Endodermal cell (in vitro differentiated cells): ENCODE measurements at regions not wholly inside any gene's neighbourhood (a gene's known extent, or its start where the extent isn't known, plus 50 kb on each side); places are given as distances from the start of the nearest gene placed in this dataset.

ENCODE experiments used
- DNase-seq: peaks from one replicate; pipeline ENCODE4 v3.0.0-alpha.2; 2017
- H3K27ac ChIP-seq: 2 replicates; pipeline ENCODE4 v1.5.1; 2013; ENCODE audit warnings: mild to moderate bottlenecking, low read depth, low read length, moderate library complexity
- H3K27me3 ChIP-seq: 2 replicates; pipeline ENCODE4 v1.6.1; 2013; ENCODE audit warnings: mild to moderate bottlenecking, low read length, moderate library complexity; ENCODE audit not compliant: insufficient read depth, control insufficient read depth, poor library complexity, severe bottlenecking
- H3K36me3 ChIP-seq: 2 replicates; pipeline ENCODE4 v1.7.0; 2013; ENCODE audit warnings: mild to moderate bottlenecking, low read length, moderate library complexity; ENCODE audit not compliant: control insufficient read depth, insufficient read depth
- H3K4me1 ChIP-seq: one replicate; pipeline ENCODE4 v1.7.0; 2013; ENCODE audit warnings: low read length; ENCODE audit not compliant: control insufficient read depth, insufficient read depth
- H3K4me3 ChIP-seq: 2 replicates; pipeline ENCODE4 v1.5.1; 2013; ENCODE audit warnings: mild to moderate bottlenecking, low read length, moderate library complexity
- H3K9ac ChIP-seq: 2 replicates; pipeline ENCODE4 v1.6.1; 2013; ENCODE audit warnings: mild to moderate bottlenecking, low read length, moderate library complexity; ENCODE audit not compliant: poor library complexity, severe bottlenecking; ENCODE audit errors: extremely low read depth
- H3K9me3 ChIP-seq: 2 replicates; pipeline ENCODE4 v1.6.1; 2013; ENCODE audit warnings: mild to moderate bottlenecking, low read length, moderate library complexity; ENCODE audit not compliant: control insufficient read depth
- H3K27ac Mint-ChIP-seq: 2 replicates; pipeline ENCODE4 v1.8.0; 2020; ENCODE audit warnings: mixed read lengths
- H3K27me3 Mint-ChIP-seq: 2 replicates; pipeline ENCODE4 v1.8.0; 2021; ENCODE audit warnings: mild to moderate bottlenecking, mixed read lengths; ENCODE audit not compliant: insufficient read depth
- H3K36me3 Mint-ChIP-seq: 2 replicates; pipeline ENCODE4 v1.8.0; 2020; ENCODE audit warnings: low read depth, mixed read lengths
- H3K4me1 Mint-ChIP-seq: 2 replicates; pipeline ENCODE4 v1.8.0; 2020; ENCODE audit warnings: mixed read lengths
- H3K4me3 Mint-ChIP-seq: 2 replicates; pipeline ENCODE4 v1.8.0; 2020; ENCODE audit warnings: mild to moderate bottlenecking, moderate library complexity, mixed read lengths
- H3K9me3 Mint-ChIP-seq: 2 replicates; pipeline ENCODE4 v1.8.0; 2020; ENCODE audit warnings: mild to moderate bottlenecking, mixed read lengths
- WGBS, 2 experiments: methylation state at CpG; one replicate each; pipeline versions ENCODE4 v1.1.5 to v1.1.7; 2013; ENCODE audit warnings: missing lambda C conversion rate in 2 of 2, mixed read lengths in 1 of 2; ENCODE audit not compliant: insufficient coverage in 1 of 2, insufficient read length in 1 of 2; 5-methylcytosine and 5-hydroxymethylcytosine counted together
- TF ChIP-seq, protein P1 (sequence below): fragments of 200-600 bp; sonication (generic); conservative IDR thresholded peaks from 2 replicates; pipeline ENCODE4 v1.5.0; 2021; ENCODE audit warnings: antibody characterized with exemption, mild to moderate bottlenecking

- peaks cover 6% of the 10 kb centered on the region for H3K9me3 Mint-ChIP-seq
- Histone ChIP-seq H3K4me1 (no peaks in the 10 kb centered on the region), H3K36me3 (no peaks in the 10 kb centered on the region), H3K4me3 (no peak overlapping the region), H3K9ac (no peak overlapping the region), H3K9me3 (peaks cover 8% of the 10 kb centered on the region), H3K27ac (no peak overlapping the region), H3K27me3 (no peaks in the 10 kb centered on the region)
- no peaks in the 10 kb centered on the region for H3K36me3 Mint-ChIP-seq
- H3K4me1 Mint-ChIP-seq, result peaks cover 2% of the 10 kb centered on the region
- no peak for DNase-seq
- H3K4me3 Mint-ChIP-seq, result no peak overlapping the region
- H3K27ac Mint-ChIP-seq, result no peak overlapping the region
- WGBS, 2 experiments, result 51% methylated on average over 2 of the region's 2 CpGs; no CpG with 5 or more reads in 1 of the 2 experiments
- TF ChIP-seq, protein P1, sequence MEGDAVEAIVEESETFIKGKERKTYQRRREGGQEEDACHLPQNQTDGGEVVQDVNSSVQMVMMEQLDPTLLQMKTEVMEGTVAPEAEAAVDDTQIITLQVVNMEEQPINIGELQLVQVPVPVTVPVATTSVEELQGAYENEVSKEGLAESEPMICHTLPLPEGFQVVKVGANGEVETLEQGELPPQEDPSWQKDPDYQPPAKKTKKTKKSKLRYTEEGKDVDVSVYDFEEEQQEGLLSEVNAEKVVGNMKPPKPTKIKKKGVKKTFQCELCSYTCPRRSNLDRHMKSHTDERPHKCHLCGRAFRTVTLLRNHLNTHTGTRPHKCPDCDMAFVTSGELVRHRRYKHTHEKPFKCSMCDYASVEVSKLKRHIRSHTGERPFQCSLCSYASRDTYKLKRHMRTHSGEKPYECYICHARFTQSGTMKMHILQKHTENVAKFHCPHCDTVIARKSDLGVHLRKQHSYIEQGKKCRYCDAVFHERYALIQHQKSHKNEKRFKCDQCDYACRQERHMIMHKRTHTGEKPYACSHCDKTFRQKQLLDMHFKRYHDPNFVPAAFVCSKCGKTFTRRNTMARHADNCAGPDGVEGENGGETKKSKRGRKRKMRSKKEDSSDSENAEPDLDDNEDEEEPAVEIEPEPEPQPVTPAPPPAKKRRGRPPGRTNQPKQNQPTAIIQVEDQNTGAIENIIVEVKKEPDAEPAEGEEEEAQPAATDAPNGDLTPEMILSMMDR, result no peak
- H3K27me3 Mint-ChIP-seq, result no peaks in the 10 kb centered on the region
These were observed 213.3 kb upstream of the GBE1 start for GRCh38 chr3:81974751-81975150.

- TF ChIP-seq, protein P1, result no peak
- H3K4me3 ChIP-seq, result no peak overlapping the region
- no peak overlapping the region for H3K27ac ChIP-seq
- no peaks in the 10 kb centered on the region for H3K4me1 ChIP-seq
- 70 to 79% methylated on average over 2 to 4 of the region's 4 CpGs for WGBS, 2 experiments
- H3K9me3 Mint-ChIP-seq, result peaks cover 6% of the 10 kb centered on the region
- DNase-seq, result no peak
- no peak overlapping the region for H3K9ac ChIP-seq
- H3K27me3 ChIP-seq, result no peaks in the 10 kb centered on the region
- no peaks in the 10 kb centered on the region for H3K36me3 ChIP-seq
- no peak overlapping the region for H3K4me3 Mint-ChIP-seq
- peaks cover 8% of the 10 kb centered on the region for H3K9me3 ChIP-seq
- H3K4me1 Mint-ChIP-seq, result peaks cover 5% of the 10 kb centered on the region
- no peaks in the 10 kb centered on the region for H3K36me3 Mint-ChIP-seq
- no peak overlapping the region for H3K27ac Mint-ChIP-seq
- H3K27me3 Mint-ChIP-seq, result no peaks in the 10 kb centered on the region
These were observed 207.2 kb upstream of the GBE1 start for GRCh38 chr3:81968658-81969057.

- peaks cover 6% of the 10 kb centered on the region for H3K9me3 Mint-ChIP-seq
- TF ChIP-seq, protein P1, result no peak
These were observed 205.9 kb upstream of the GBE1 start for GRCh38 chr3:81967393-81967792.

More at GRCh38 chr3:81967393-81967792, 205.9 kb upstream of the GBE1 start:
- Histone ChIP-seq H3K27ac (no peak overlapping the region), H3K9me3 (peaks cover 8% of the 10 kb centered on the region), H3K4me1 (no peaks in the 10 kb centered on the region), H3K4me3 (no peak overlapping the region), H3K36me3 (no peaks in the 10 kb centered on the region), H3K9ac (no peak overlapping the region), H3K27me3 (no peaks in the 10 kb centered on the region)
- no peak overlapping the region for H3K27ac Mint-ChIP-seq
- H3K4me3 Mint-ChIP-seq, result no peak overlapping the region
- H3K36me3 Mint-ChIP-seq, result no peaks in the 10 kb centered on the region
- DNase-seq, result no peak
- peaks cover 5% of the 10 kb centered on the region for H3K4me1 Mint-ChIP-seq
- no peaks in the 10 kb centered on the region for H3K27me3 Mint-ChIP-seq
